ACHN (cell line): ENCODE measurements at regions not wholly inside any gene's neighbourhood (a gene's known extent, or its start where the extent isn't known, plus 50 kb on each side); places are given as distances from the start of the nearest gene placed in this dataset.
"Not testable (repeated sequence)": the region's sequence is repeated elsewhere in the genome, so short reads cannot be mapped to it uniquely, and the experiment has no call there.

Source experiments
- DNase-seq: peaks from one replicate; pipeline ENCODE4 v3.0.0-alpha.2; 2015
- in situ Hi-C: cut with HindIII; loops from 2 replicates; pipeline ENCODE4 v1.10.0; 2017; ENCODE audit warnings: low sequenced_read_pairs, low pct_ligation_motif_present, low pct_unique_long_range_greater_than_20kb

DNA sequence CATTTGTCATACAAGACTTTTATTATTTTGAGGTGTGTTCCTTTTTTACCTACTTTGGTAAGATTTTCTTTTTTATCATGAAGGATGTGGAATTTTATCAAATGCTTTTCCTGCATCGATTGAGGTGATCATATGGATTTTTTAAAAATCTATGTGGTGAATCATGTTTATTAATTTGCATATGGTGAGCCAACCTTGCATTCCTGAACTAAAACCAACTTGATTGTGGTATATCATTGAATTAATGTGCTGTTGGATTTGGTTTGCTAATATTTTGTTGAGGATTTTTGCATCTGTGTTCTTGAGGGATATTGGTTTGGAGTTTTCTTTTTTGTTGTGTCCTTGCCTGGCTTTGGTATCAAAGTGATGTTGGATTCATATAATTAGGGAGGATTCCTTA, 848.1 kb upstream of the EYS start:
- DNase-seq: no peak
- in situ Hi-C loops: no loop called here

GRCh38 chr6:66553441-66553840, 846.4 kb upstream of the EYS start:
- DNase-seq: no peak
- in situ Hi-C loops: no loop called here

DNA sequence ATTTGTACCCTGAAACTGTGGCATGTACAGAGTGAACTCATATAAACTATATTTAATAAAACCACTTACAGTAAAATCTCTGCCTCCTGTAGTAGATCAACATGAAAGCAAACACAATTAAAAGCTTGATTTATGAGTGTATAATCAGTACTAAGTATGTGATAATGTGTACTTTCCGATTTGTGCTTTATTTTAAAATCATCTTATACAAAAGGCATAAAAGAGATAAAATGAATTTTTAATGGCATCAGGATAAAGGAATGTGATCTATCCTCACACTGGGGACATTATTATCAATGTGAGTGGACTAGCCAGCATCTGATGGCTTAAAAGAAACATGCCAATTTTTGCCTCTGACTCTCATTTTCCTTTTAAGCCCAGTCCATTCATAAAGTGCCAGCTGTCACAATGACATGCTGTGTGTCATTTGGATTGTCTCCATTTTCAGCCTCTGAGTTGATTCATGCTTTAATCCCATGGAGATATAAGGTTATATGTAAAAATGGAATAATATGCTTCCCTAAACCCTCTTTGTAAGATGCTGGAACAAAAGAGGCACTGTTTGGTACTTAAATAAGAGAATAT, 831.6 kb upstream of the EYS start:
- no peak for DNase-seq
- in situ Hi-C loops: no loop called here

GRCh38 chr6:66533921-66534404, 826.9 kb upstream of the EYS start:
- no peak for DNase-seq
- in situ Hi-C loops: no loop called here

DNA sequence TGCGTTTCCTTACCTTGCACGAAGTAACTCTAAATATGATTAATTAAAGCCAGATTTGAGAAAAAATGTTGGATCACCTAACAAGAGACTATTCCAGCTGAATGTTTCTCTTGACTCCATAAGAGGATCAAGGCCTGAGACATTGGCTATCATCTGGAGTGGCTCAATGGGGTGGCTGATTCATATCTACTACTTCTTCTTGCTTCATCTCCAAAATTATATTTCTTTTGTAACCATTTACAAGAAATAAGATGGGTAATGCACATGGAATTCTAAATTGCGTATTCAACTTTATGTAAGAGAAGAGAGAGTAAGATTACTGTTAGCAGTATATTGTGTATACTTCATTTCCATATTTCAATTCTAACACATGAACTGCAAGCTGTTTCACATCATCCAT, 819.0 kb upstream of the EYS start:
- DNase-seq: no peak
- in situ Hi-C loops: no loop called here

DNA sequence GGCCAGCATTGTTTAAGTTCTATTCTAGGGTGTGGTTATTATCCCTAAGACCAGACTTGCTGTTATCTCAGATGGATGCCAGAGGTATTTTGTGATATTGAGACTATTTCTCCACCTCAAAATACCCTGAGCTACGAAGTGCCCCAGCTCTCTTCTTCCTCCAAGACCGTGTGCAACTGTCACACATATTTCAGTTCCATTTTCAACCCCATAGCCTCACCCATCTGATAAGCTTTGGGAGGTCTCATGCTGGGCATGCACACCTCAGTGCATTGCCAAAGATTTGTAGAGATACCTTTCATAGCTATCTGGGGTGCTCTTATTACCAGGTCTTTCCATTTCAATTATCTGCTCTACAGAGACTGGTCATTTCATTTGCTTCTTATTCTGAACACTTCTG, 815.8 kb upstream of the EYS start:
- no peak for DNase-seq

DNA sequence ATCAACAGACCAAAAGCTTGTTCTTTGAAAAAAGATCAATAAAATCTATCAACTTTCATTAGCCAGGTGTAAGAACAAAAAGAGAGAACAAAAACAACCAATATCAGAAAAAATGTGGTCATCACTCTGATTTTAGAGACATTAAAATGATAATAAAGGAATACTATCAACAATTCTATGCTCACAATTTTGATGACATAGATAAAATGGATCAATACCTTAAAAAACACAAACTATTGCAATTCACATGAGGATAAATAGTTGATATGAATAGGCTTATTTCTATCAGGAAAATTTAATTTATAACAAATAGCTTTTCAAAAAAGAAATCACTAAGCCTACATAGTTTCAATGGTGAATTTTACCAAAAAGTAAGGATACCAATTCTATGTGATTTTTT, 809.4 kb upstream of the EYS start:
- DNase-seq: no peak
- in situ Hi-C loops: no loop called here

More for the DNA sequence above, 815.8 kb upstream of the EYS start:
- in situ Hi-C loops: no loop called here

DNA sequence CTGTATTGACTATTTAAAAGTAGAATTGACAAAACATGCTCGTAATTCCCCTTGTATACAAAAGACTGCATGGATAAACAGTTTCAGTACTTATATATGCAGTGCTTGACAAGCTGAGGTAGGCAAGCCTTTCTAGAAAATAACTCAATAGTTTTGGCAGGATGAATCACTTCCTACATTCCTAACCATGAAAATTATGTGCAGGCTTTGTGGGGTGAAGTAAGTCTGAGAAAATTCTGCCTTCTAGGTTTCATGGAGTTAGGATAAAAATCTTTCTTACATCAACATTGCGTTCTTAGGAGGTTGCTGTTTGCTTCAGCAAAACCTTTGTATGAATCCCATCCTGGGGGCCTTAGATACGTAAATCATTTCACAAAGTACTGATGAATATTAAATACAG, 801.4 kb upstream of the EYS start:
- no peak for DNase-seq
- in situ Hi-C loops: no loop called here

DNA sequence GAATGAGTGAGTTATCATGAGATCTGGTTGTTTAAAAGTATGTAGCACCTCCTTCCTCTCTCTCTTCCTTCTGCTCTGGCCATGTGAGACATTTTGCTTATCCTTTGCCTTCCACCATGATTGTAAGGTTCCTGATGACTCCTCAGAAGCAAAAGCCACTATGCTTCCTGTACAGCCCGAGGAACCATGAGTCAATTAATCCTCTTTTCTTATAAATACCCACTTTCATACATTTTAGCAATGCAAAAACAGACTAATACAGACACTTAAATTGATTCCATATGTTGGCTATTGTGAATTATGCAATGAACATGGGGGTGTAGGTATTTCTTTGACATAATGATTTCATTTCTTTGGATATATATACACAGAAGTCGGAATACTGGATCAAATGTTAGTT, 792.8 kb upstream of the EYS start:
- in situ Hi-C loops: no loop called here
- DNase-seq: no peak

- in situ Hi-C loops: no loop called here
These were observed 789.6 kb upstream of the EYS start for GRCh38 chr6:66496659-66497058.

GRCh38 chr6:66494643-66495042, 787.6 kb upstream of the EYS start:
- in situ Hi-C loops, DNase-seq: not testable (repeated sequence)

More at GRCh38 chr6:66496659-66497058, 789.6 kb upstream of the EYS start:
- DNase-seq: peak; percentile 34

GRCh38 chr6:66489269-66489987, 782.4 kb upstream of the EYS start:
- in situ Hi-C loops: no loop called here
- no peak for DNase-seq

DNA sequence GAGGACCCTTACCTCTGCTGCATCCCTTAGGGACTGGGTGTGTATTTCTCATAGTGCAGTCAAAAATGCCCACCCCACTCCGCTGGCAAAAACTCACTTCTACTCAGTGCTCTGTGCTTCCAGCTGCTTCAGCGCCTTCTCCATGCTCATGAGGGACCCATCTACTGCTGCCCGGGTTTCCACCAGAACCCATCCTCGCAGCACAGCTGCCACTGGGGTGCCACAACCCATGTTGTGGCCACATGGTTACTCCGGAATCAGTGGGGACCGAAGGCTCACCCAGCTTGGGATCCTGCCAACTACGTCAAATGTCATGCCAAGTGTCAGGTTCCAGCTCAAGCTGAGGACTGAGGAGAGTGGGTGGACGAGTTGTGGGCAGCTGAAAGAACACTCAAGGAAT, 774.2 kb upstream of the EYS start:
- in situ Hi-C loops: no loop called here
- DNase-seq: no peak

GRCh38 chr6:66478705-66479104, 771.7 kb upstream of the EYS start:
- DNase-seq: no peak
- in situ Hi-C loops: no loop called here

DNA sequence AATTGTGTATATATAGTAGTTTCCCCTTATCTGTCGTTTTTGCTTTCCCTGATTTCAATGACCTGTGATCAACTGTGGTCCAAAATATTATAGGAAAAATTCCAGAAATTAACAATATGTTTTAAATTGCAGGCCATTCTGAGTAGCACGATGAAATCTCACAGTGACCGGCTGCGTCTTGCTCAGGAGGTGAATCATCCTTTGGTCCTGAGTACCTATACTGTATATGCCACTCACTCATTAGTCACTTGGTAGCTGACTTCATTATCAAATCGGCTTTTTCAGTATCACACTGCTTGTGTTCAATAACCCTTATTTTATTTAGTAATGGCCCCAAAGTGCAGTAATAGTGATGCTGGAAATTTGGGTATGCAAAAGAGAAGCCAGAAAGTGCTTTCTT, 728.3 kb upstream of the EYS start:
- DNase-seq: no peak
- in situ Hi-C loops: no loop called here

DNA sequence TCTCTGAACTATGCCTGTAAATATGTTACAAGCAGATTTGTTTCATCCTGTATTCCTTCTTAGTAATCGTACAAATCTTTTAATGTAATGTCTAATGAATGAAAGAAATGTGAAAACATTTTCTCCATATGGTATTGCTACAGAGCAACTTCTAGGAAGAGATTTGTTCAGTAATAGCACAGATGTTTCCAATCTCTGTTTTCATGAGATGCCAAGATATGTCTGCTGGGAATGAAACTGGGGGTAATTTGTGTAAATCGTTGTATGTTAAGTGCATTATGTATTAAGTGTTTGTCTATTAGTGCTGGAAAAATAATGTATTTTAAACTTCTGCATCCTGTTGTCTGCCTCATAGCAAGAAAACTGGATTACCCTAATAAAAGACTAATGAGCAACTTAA, 722.2 kb upstream of the EYS start:
- no peak for DNase-seq
- in situ Hi-C loops: no loop called here

DNA sequence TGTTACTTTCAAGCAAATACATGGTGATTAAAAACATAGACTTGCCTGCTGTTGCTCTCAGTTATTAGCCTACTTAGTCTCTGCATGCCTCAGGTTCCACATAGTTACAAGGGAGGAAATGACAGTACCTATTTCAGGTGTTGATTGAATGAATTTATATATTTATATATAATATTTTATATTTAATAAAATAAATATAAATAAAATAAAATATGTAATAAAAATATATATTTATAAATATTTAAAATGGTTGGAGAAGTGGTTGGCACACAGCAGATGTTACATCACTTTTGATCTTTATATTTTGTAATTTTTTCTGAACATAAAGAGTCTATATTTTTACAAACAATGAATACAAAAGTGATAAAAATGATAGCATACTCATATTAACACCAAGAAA, 716.0 kb upstream of the EYS start:
- DNase-seq: no peak
- in situ Hi-C loops: no loop called here

GRCh38 chr6:66421570-66421969, 714.5 kb upstream of the EYS start:
- in situ Hi-C loops: no loop called here
- DNase-seq: no peak

DNA sequence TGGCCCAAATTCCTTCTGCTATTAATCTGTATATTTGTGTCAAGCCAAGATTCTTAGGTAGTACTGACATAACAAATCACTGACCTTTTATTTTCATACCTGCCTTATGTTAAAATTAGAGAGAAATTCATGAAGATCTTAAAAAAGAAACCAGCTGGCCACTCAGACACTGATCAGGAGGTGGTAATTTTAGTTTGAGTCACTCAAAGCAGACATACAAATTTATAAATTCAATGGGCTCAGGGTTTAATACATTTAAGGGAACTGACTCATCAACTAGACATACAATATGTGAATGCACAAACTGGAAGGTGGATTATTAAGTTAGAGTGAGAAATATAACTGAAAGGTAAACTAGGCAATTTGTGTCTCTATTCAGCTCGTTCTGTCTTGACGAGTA, 711.9 kb upstream of the EYS start:
- in situ Hi-C loops: no loop called here
- no peak for DNase-seq

GRCh38 chr6:66403966-66404365, 696.9 kb upstream of the EYS start:
- DNase-seq: no peak
- in situ Hi-C loops: no loop called here
